K562 (cell line): ENCODE measurements at regions not wholly inside any gene's neighbourhood (a gene's known extent, or its start where the extent isn't known, plus 50 kb on each side); places are given as distances from the start of the nearest gene placed in this dataset.

ENCODE experiments used
- ATAC-seq: fragments of 200-7000 bp; cut with Tn5 transposase; 3 replicates; pipeline ENCODE4 v1.9.1; 2020; ENCODE audit warnings: moderate library complexity
- BruUV-seq: library from RNA; stranded (reverse); fragments of 400-500 nt; replicated peaks from 2 replicates; lab custom pipeline; 2021; lab: Mats Ljungman, UMichigan
- CTCF ChIA-PET: fragments of 300-600 bp; formaldehyde crosslinking; extraction: SDS; loops from one replicate; lab custom pipeline; 2021; ENCODE audit warnings: low intra/inter-chr PET ratio; lab: Yijun Ruan, JAX
- POLR2A ChIA-PET: fragments of 300-600, 350-650 bp; sonication (Branson Sonifier 250); formaldehyde crosslinking; extraction: SDS; loops from one replicate; lab custom pipeline; 2021; ENCODE audit warnings: antibody characterized with exemption, inconsistent platforms; lab: Yijun Ruan, JAX
- DNase-seq, 4 experiments: peaks; one replicate each; pipeline versions ENCODE4 v3.0.0 to v3.0.0-alpha.2; 2011 to 2018; ENCODE audit warnings: low spot score in 3 of 4, mixed read lengths in 3 of 4; ENCODE audit errors: extremely low read depth in 1 of 4
- FAIRE-seq: peaks from 2 replicates; lab custom pipeline; 2011; peaks lifted over from hg19 to GRCh38; lab: Jason Lieb, UNC
- H2AFZ ChIP-seq: 2 replicates; pipeline ENCODE4 v1.6.0; 2011; ENCODE audit warnings: low read depth, low read length, control low read depth, inconsistent platforms
- H3K27ac ChIP-seq: fragments of 200-600 bp; 3 replicates; pipeline ENCODE4 v1.8.0; 2011; ENCODE audit warnings: low read depth, mild to moderate bottlenecking, control low read depth, inconsistent platforms, low read length, moderate library complexity, mixed read lengths; ENCODE audit errors: extremely low read depth
- H3K27me3 ChIP-seq, 2 experiments: fragments of 300-600 bp in 1 of 2; 2 replicates in 1 of 2; 3 replicates in 1 of 2; pipeline versions ENCODE4 v1.6.0 to v1.8.0; 2011; ENCODE audit warnings: inconsistent platforms in 2 of 2, low read length in 2 of 2, mild to moderate bottlenecking in 1 of 2, mixed read lengths in 1 of 2, moderate library complexity in 1 of 2; ENCODE audit not compliant: control insufficient read depth in 2 of 2, insufficient read depth in 2 of 2
- H3K36me3 ChIP-seq: fragments of 300-600 bp; 3 replicates; pipeline ENCODE4 v1.8.0; 2011; ENCODE audit warnings: mild to moderate bottlenecking, low read length, inconsistent platforms; ENCODE audit not compliant: control insufficient read depth, insufficient read depth
- H3K4me1 ChIP-seq, 2 experiments: fragments of 200-600 bp in 1 of 2; replicated peaks in 1 of 2; 2 replicates in 1 of 2; 3 replicates in 1 of 2; pipeline versions ENCODE4 v1.5.1 to v1.8.0; 2011; ENCODE audit warnings: inconsistent platforms in 2 of 2, low read length in 2 of 2, mild to moderate bottlenecking in 1 of 2, mixed read lengths in 1 of 2, moderate library complexity in 1 of 2; ENCODE audit not compliant: control insufficient read depth in 2 of 2, insufficient read depth in 2 of 2
- H3K4me2 ChIP-seq: 2 replicates; pipeline ENCODE4 v1.6.1; 2011; ENCODE audit warnings: low read length, control low read depth, inconsistent platforms, mixed read lengths; ENCODE audit not compliant: insufficient read depth
- H3K4me3 ChIP-seq: fragments of 200-600 bp; sonication (generic), shearing (Covaris generic); 2 replicates; pipeline ENCODE4 v1.5.1; 2016; ENCODE audit warnings: control low read depth, inconsistent platforms
- H3K79me2 ChIP-seq: fragments of 200-600 bp; 3 replicates; pipeline ENCODE4 v1.8.0; 2011; ENCODE audit warnings: low read length, inconsistent platforms; ENCODE audit not compliant: control insufficient read depth, insufficient read depth
- H3K9ac ChIP-seq, 2 experiments: 2 replicates each; pipeline versions ENCODE4 v1.6.0 to v1.6.1; 2011; ENCODE audit warnings: low read depth in 2 of 2, low read length in 2 of 2, control low read depth in 1 of 2, inconsistent platforms in 1 of 2, mild to moderate bottlenecking in 1 of 2, mixed read lengths in 1 of 2; ENCODE audit not compliant: insufficient read depth in 1 of 2
- H3K9me1 ChIP-seq: one replicate; pipeline ENCODE4 v1.6.0; 2011; ENCODE audit warnings: inconsistent platforms, mild to moderate bottlenecking, low read length, moderate library complexity; ENCODE audit not compliant: control insufficient read depth, insufficient read depth
- H3K9me3 ChIP-seq: replicated peaks from 2 replicates; pipeline ENCODE4 v1.5.1; 2011; ENCODE audit warnings: low read depth, low read length, inconsistent platforms; ENCODE audit not compliant: control insufficient read depth, insufficient read depth
- H4K20me1 ChIP-seq: replicated peaks from 2 replicates; pipeline ENCODE4 v1.6.1; 2011; ENCODE audit warnings: low read length, inconsistent platforms, mixed read lengths; ENCODE audit not compliant: control insufficient read depth, insufficient read depth
- ATF1 ChIP-seq, 2 experiments: fragments of 450-650 bp in 1 of 2; IDR thresholded peaks; 2 replicates each; pipeline ENCODE4 v1.6.1; 2016; ENCODE audit warnings: missing compliant biosample characterization in 1 of 2, missing genetic modification characterization in 1 of 2
- CREB1 ChIP-seq, 2 experiments: sonication (generic) in 1 of 2; formaldehyde crosslinking in 1 of 2; IDR thresholded peaks; 2 replicates each; pipeline versions ENCODE4 v1.6.1 to v1.8.0; 2012 to 2022; ENCODE audit warnings: inconsistent platforms in 1 of 2, mild to moderate bottlenecking in 1 of 2, missing genetic modification reagents in 1 of 2, moderate library complexity in 1 of 2
- GTF2F1 ChIP-seq: IDR thresholded peaks from 2 replicates; pipeline ENCODE4 v1.6.1; 2011; ENCODE audit warnings: low read depth, low read length, improper control_type of control experiment
- PHB2 ChIP-seq: fragments of 450-650 bp; IDR thresholded peaks from 2 replicates; pipeline ENCODE4 v1.6.1; 2017; ENCODE audit warnings: low read depth
- RBFOX2 ChIP-seq: fragments of 200-400 bp; formaldehyde crosslinking; IDR thresholded peaks from 2 replicates; pipeline ENCODE4 v1.6.1; 2017; ENCODE audit warnings: low read depth, mild to moderate bottlenecking, low read length, moderate library complexity
- RBM34 ChIP-seq: fragments of 200-400 bp; formaldehyde crosslinking; IDR thresholded peaks from 2 replicates; pipeline ENCODE4 v1.6.1; 2018; ENCODE audit warnings: low read length, borderline replicate concordance; ENCODE audit not compliant: insufficient read depth
- ZKSCAN8 ChIP-seq: fragments of 200-800 bp; sonication (Bioruptor generic); IDR thresholded peaks from 2 replicates; pipeline ENCODE4 v1.6.1; 2016; ENCODE audit warnings: missing genetic modification characterization, missing compliant biosample characterization
- ZNF717 ChIP-seq: fragments of 250-450 bp; sonication (Bioruptor Pico); IDR thresholded peaks from 2 replicates; pipeline ENCODE4 v1.5.0; 2021
- WGBS: fragments of 100-300 bp; shearing (Covaris generic); methylation state at CpG from one replicate; pipeline ENCODE4 v1.1.6; 2016; ENCODE audit warnings: low coverage, mixed read lengths; ENCODE audit not compliant: insufficient coverage; ENCODE audit errors: missing lambda C conversion rate; 5-methylcytosine and 5-hydroxymethylcytosine counted together
- in situ Hi-C: fragments of 300-500 bp; cut with MboI; formaldehyde crosslinking; loops from 4 replicates; pipeline ENCODE4 v1.15.0; 2018; ENCODE audit warnings: inconsistent platforms, mixed read lengths
- intact Hi-C: fragments of 100-400 bp; cut with micrococcal nuclease; formaldehyde crosslinking; loops from 2 replicates; pipeline ENCODE4 v1.14.2; 2022
- TF ChIP-seq, protein P1 (sequence below): sonication (generic); formaldehyde crosslinking; IDR thresholded peaks from 2 replicates; pipeline ENCODE4 v1.9.0; 2022; ENCODE audit warnings: mild to moderate bottlenecking, missing genetic modification reagents
- TF ChIP-seq, protein P2 (sequence below): fragments of 250-450 bp; sonication (Bioruptor Pico); IDR thresholded peaks from 2 replicates; pipeline ENCODE4 v1.4.0; 2020
- TF ChIP-seq, protein P3 (sequence below): fragments of 450-650 bp; formaldehyde crosslinking; IDR thresholded peaks from 2 replicates; pipeline ENCODE4 v1.4.0; 2020; ENCODE audit warnings: mild to moderate bottlenecking, moderate library complexity
- TF ChIP-seq, protein P4 (sequence below): fragments of 250-450 bp; sonication (Bioruptor Pico); IDR thresholded peaks from 2 replicates; pipeline ENCODE4 v1.5.0; 2020; ENCODE audit warnings: mild to moderate bottlenecking, borderline replicate concordance
- TF ChIP-seq, protein P5 (sequence below): sonication (generic); formaldehyde crosslinking; IDR thresholded peaks from 2 replicates; pipeline ENCODE4 v1.8.0; 2023; ENCODE audit warnings: mild to moderate bottlenecking, missing genetic modification reagents

DNA sequence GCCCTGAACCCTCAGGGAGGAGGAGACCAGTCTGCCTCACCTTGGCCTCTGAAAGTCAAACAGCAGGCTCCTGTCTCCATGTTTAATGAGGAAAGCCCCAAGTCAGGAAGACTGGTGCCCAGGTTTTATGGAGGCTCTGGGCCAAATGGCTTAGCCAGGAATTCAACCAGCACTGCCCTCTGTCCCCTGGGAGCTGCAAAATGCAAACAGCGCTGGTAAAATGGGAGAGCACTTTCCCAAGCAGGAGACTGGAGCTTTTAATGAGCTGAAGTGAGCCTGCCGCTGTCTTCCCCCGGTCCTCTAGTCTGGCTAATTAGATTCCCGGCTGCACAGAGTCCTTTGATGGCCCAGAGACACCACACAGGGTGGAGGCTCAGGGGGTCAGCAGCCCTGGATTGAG is 276.0 kb upstream of the TRIB2 start:
- no peak for FAIRE-seq
- no peaks in the 10 kb centered on the region for H4K20me1 ChIP-seq
- ChIA-PET CTCF (no interaction called here), POLR2A (no interaction called here)
- H3K36me3 ChIP-seq, result no peaks in the 10 kb centered on the region; the same call in 2 of the 3 replicates
- no peak for ATAC-seq
- H2AFZ ChIP-seq, result no peak overlapping the region
- intact Hi-C loops (no loop called here), in situ Hi-C loops (no loop called here)
- no peak overlapping the region for H3K4me2 ChIP-seq
- WGBS, result 83% methylated on average over 4 of the region's 4 CpGs
- H3K9me1 ChIP-seq, result no peaks in the 10 kb centered on the region
- no peak overlapping the region for H3K27ac ChIP-seq
- no peak overlapping the region for H3K4me3 ChIP-seq
- H3K27me3 ChIP-seq, result no peaks in the 10 kb centered on the region
- DNase-seq, result no peak
- H3K9me3 ChIP-seq, result no peaks in the 10 kb centered on the region
- BruUV-seq, result no TSS peak
- peaks cover 3 to 41% of the 10 kb centered on the region in 2 experiments; a peak in 4 of 5 replicates for H3K4me1 ChIP-seq
- no peak overlapping the region for H3K9ac ChIP-seq
- H3K79me2 ChIP-seq, result no peaks in the 10 kb centered on the region; the same call in 2 of the 3 replicates
- TF ChIP-seq, protein P1, sequence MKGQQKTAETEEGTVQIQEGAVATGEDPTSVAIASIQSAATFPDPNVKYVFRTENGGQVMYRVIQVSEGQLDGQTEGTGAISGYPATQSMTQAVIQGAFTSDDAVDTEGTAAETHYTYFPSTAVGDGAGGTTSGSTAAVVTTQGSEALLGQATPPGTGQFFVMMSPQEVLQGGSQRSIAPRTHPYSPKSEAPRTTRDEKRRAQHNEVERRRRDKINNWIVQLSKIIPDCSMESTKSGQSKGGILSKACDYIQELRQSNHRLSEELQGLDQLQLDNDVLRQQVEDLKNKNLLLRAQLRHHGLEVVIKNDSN (CRISPR knock-in tag), result no peak
- TF ChIP-seq, protein P2, sequence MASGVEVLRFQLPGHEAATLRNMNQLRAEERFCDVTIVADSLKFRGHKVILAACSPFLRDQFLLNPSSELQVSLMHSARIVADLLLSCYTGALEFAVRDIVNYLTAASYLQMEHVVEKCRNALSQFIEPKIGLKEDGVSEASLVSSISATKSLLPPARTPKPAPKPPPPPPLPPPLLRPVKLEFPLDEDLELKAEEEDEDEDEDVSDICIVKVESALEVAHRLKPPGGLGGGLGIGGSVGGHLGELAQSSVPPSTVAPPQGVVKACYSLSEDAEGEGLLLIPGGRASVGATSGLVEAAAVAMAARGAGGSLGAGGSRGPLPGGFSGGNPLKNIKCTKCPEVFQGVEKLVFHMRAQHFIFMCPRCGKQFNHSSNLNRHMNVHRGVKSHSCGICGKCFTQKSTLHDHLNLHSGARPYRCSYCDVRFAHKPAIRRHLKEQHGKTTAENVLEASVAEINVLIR (CRISPR knock-in tag), result no peak
- TF ChIP-seq CREB1 (IDR thresholded peaks at IDR 0.05), result no peak
- no peak for TF ChIP-seq CREB1 (CRISPR knock-in tag; IDR thresholded peaks at IDR 0.05)
- TF ChIP-seq, protein P3, sequence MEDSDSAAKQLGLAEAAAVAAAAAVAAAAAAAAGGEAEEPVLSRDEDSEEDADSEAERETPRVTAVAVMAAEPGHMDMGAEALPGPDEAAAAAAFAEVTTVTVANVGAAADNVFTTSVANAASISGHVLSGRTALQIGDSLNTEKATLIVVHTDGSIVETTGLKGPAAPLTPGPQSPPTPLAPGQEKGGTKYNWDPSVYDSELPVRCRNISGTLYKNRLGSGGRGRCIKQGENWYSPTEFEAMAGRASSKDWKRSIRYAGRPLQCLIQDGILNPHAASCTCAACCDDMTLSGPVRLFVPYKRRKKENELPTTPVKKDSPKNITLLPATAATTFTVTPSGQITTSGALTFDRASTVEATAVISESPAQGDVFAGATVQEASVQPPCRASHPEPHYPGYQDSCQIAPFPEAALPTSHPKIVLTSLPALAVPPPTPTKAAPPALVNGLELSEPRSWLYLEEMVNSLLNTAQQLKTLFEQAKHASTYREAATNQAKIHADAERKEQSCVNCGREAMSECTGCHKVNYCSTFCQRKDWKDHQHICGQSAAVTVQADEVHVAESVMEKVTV (CRISPR knock-in tag), result no peak
- no peak for TF ChIP-seq ATF1 (CRISPR knock-in tag; IDR thresholded peaks at IDR 0.05)
- no peak for TF ChIP-seq ATF1 (tag; IDR thresholded peaks at IDR 0.05)
- no peak for TF ChIP-seq ZKSCAN8
- TF ChIP-seq ZNF717 (CRISPR knock-in tag), result no peak
- TF ChIP-seq, protein P4, sequence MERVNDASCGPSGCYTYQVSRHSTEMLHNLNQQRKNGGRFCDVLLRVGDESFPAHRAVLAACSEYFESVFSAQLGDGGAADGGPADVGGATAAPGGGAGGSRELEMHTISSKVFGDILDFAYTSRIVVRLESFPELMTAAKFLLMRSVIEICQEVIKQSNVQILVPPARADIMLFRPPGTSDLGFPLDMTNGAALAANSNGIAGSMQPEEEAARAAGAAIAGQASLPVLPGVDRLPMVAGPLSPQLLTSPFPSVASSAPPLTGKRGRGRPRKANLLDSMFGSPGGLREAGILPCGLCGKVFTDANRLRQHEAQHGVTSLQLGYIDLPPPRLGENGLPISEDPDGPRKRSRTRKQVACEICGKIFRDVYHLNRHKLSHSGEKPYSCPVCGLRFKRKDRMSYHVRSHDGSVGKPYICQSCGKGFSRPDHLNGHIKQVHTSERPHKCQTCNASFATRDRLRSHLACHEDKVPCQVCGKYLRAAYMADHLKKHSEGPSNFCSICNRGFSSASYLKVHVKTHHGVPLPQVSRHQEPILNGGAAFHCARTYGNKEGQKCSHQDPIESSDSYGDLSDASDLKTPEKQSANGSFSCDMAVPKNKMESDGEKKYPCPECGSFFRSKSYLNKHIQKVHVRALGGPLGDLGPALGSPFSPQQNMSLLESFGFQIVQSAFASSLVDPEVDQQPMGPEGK (CRISPR knock-in tag), result no peak
- no peak for TF ChIP-seq RBM34
- TF ChIP-seq RBFOX2, result no peak
- TF ChIP-seq PHB2, result no peak
- TF ChIP-seq GTF2F1, result no peak
- TF ChIP-seq, protein P5, sequence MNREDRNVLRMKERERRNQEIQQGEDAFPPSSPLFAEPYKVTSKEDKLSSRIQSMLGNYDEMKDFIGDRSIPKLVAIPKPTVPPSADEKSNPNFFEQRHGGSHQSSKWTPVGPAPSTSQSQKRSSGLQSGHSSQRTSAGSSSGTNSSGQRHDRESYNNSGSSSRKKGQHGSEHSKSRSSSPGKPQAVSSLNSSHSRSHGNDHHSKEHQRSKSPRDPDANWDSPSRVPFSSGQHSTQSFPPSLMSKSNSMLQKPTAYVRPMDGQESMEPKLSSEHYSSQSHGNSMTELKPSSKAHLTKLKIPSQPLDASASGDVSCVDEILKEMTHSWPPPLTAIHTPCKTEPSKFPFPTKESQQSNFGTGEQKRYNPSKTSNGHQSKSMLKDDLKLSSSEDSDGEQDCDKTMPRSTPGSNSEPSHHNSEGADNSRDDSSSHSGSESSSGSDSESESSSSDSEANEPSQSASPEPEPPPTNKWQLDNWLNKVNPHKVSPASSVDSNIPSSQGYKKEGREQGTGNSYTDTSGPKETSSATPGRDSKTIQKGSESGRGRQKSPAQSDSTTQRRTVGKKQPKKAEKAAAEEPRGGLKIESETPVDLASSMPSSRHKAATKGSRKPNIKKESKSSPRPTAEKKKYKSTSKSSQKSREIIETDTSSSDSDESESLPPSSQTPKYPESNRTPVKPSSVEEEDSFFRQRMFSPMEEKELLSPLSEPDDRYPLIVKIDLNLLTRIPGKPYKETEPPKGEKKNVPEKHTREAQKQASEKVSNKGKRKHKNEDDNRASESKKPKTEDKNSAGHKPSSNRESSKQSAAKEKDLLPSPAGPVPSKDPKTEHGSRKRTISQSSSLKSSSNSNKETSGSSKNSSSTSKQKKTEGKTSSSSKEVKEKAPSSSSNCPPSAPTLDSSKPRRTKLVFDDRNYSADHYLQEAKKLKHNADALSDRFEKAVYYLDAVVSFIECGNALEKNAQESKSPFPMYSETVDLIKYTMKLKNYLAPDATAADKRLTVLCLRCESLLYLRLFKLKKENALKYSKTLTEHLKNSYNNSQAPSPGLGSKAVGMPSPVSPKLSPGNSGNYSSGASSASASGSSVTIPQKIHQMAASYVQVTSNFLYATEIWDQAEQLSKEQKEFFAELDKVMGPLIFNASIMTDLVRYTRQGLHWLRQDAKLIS, result no peak
